H1 (cell line): ENCODE measurements at regions not wholly inside any gene's neighbourhood (a gene's known extent, or its start where the extent isn't known, plus 50 kb on each side); places are given as distances from the start of the nearest gene placed in this dataset.

ENCODE experiments used
- CTCF ChIA-PET: fragments of 300-600 bp; sonication (Branson Sonifier 250); formaldehyde crosslinking; loops from one replicate; lab custom pipeline; 2021; ENCODE audit not compliant: partially characterized antibody; lab: Charles Lee
- POLR2A ChIA-PET: fragments of 300-600 bp; sonication (Branson Sonifier 250); formaldehyde crosslinking; loops from one replicate; lab custom pipeline; 2021; ENCODE audit warnings: inconsistent platforms; ENCODE audit not compliant: partially characterized antibody; lab: Charles Lee
- DNase-seq, 2 experiments: peaks; one replicate each; pipeline versions ENCODE4 v3.0.0 to v3.0.0-alpha.2; 2010 to 2022; ENCODE audit warnings: low spot score in 2 of 2, low read depth in 1 of 2, mixed read lengths in 1 of 2
- FAIRE-seq: peaks from 2 replicates; lab custom pipeline; 2011; peaks lifted over from hg19 to GRCh38; lab: Jason Lieb, UNC
- H2AFZ ChIP-seq: 2 replicates; pipeline ENCODE4 v1.8.1; 2012; ENCODE audit warnings: low read length, inconsistent platforms
- H2AK5ac ChIP-seq: 2 replicates; pipeline ENCODE4 v1.6.1; 2013; ENCODE audit warnings: low read depth, low read length
- H2BK120ac ChIP-seq: replicated peaks from 2 replicates; pipeline ENCODE3; 2013; ENCODE audit warnings: low read depth, low read length, inconsistent platforms
- H2BK12ac ChIP-seq: 2 replicates; pipeline ENCODE4 v1.6.1; 2013; ENCODE audit warnings: low read depth, low read length
- H2BK15ac ChIP-seq: 2 replicates; pipeline ENCODE4 v1.6.1; 2013; ENCODE audit warnings: low read length
- H2BK20ac ChIP-seq: 2 replicates; pipeline ENCODE4 v1.6.1; 2013; ENCODE audit warnings: low read length
- H2BK5ac ChIP-seq: 2 replicates; pipeline ENCODE4 v1.6.1; 2013; ENCODE audit warnings: low read depth, low read length
- H3K14ac ChIP-seq: 2 replicates; pipeline ENCODE4 v1.6.1; 2013; ENCODE audit warnings: inconsistent platforms; ENCODE audit not compliant: insufficient read length
- H3K18ac ChIP-seq: 2 replicates; pipeline ENCODE4 v1.6.1; 2013; ENCODE audit warnings: low read length; ENCODE audit errors: extremely low read depth
- H3K23ac ChIP-seq: 2 replicates; pipeline ENCODE4 v1.6.1; 2013; ENCODE audit warnings: inconsistent platforms; ENCODE audit not compliant: insufficient read length
- H3K23me2 ChIP-seq: 2 replicates; pipeline ENCODE4 v1.6.1; 2013; ENCODE audit warnings: low read depth, low read length
- H3K27ac ChIP-seq: 2 replicates; pipeline ENCODE4 v1.6.1; 2011; ENCODE audit warnings: low read depth, low read length, inconsistent platforms
- H3K27me3 ChIP-seq, 4 experiments: replicated peaks in 1 of 4; 1 replicate in 1 of 4; 2 replicates in 3 of 4; pipeline versions ENCODE4 v1.6.1 to v1.8.1; 2011 to 2013; ENCODE audit warnings: low read length in 3 of 4, mild to moderate bottlenecking in 3 of 4, inconsistent platforms in 2 of 4, mixed read lengths in 2 of 4, moderate library complexity in 1 of 4; ENCODE audit not compliant: control insufficient read depth in 3 of 4, insufficient read depth in 3 of 4; ENCODE audit errors: extremely low read depth in 1 of 4
- H3K36me3 ChIP-seq, 4 experiments: 2 replicates each; pipeline versions ENCODE4 v1.6.1 to v1.8.1; 2011 to 2013; ENCODE audit warnings: mild to moderate bottlenecking in 4 of 4, low read length in 3 of 4, moderate library complexity in 2 of 4, control low read depth in 1 of 4, inconsistent platforms in 1 of 4; ENCODE audit not compliant: insufficient read depth in 4 of 4, control insufficient read depth in 2 of 4
- H3K4ac ChIP-seq: replicated peaks from 2 replicates; pipeline ENCODE3; 2013; ENCODE audit warnings: low read length, low read depth, mixed read lengths, inconsistent platforms; ENCODE audit not compliant: insufficient read length
- H3K4me1 ChIP-seq, 4 experiments: replicated peaks in 1 of 4; 1 replicate in 1 of 4; 2 replicates in 3 of 4; pipeline versions ENCODE4 v1.6.1 to v1.8.1; 2011 to 2013; ENCODE audit warnings: low read length in 3 of 4, inconsistent platforms in 2 of 4, mixed read lengths in 1 of 4; ENCODE audit not compliant: insufficient read depth in 4 of 4, control insufficient read depth in 3 of 4
- H3K4me2 ChIP-seq, 2 experiments: 2 replicates each; pipeline versions ENCODE4 v1.6.1 to v1.8.1; 2011 to 2013; ENCODE audit warnings: low read depth in 2 of 2, low read length in 2 of 2, control low read depth in 1 of 2, inconsistent platforms in 1 of 2, mild to moderate bottlenecking in 1 of 2; ENCODE audit not compliant: insufficient read depth in 1 of 2
- H3K4me3 ChIP-seq, 4 experiments: fragments of 200-600, 300-600 bp in 1 of 4; sonication (generic), shearing (Covaris generic), sonication (Bioruptor Twin) in 1 of 4; 2 replicates each; pipeline versions ENCODE4 v1.5.1 to v1.8.1; 2011 to 2016; ENCODE audit warnings: low read length in 4 of 4, low read depth in 3 of 4, control low read depth in 2 of 4, inconsistent platforms in 2 of 4, mild to moderate bottlenecking in 2 of 4, mixed read lengths in 1 of 4, moderate library complexity in 1 of 4; ENCODE audit not compliant: insufficient read depth in 2 of 4; ENCODE audit errors: extremely low read depth in 1 of 4
- H3K56ac ChIP-seq: replicated peaks from 2 replicates; pipeline ENCODE3; 2013; ENCODE audit warnings: low read depth, mild to moderate bottlenecking, mixed read lengths, low read length, inconsistent platforms; ENCODE audit not compliant: insufficient read length
- H3K79me1 ChIP-seq: 2 replicates; pipeline ENCODE4 v1.6.1; 2013; ENCODE audit warnings: low read depth, low read length, control low read depth
- H3K79me2 ChIP-seq, 2 experiments: 2 replicates each; pipeline versions ENCODE4 v1.6.1 to v1.8.1; 2012 to 2013; ENCODE audit warnings: low read length in 2 of 2, mild to moderate bottlenecking in 2 of 2, inconsistent platforms in 1 of 2; ENCODE audit not compliant: insufficient read depth in 2 of 2, control insufficient read depth in 1 of 2
- H3K9ac ChIP-seq, 4 experiments: replicated peaks in 1 of 4; 1 replicate in 1 of 4; 2 replicates in 3 of 4; pipeline versions ENCODE4 v1.6.1 to v1.8.1; 2011 to 2013; ENCODE audit warnings: low read depth in 3 of 4, low read length in 3 of 4, control low read depth in 2 of 4, mild to moderate bottlenecking in 2 of 4, moderate library complexity in 2 of 4, inconsistent platforms in 1 of 4; ENCODE audit errors: extremely low read depth in 1 of 4
- H3K9me3 ChIP-seq, 2 experiments: 2 replicates each; pipeline versions ENCODE4 v1.6.1 to v1.8.1; 2012 to 2013; ENCODE audit warnings: mild to moderate bottlenecking in 2 of 2, moderate library complexity in 2 of 2, control low read depth in 1 of 2, inconsistent platforms in 1 of 2, low read depth in 1 of 2, low read length in 1 of 2, mixed read lengths in 1 of 2; ENCODE audit not compliant: insufficient read depth in 2 of 2
- H4K20me1 ChIP-seq, 2 experiments: replicated peaks in 1 of 2; 2 replicates each; pipeline versions ENCODE3 to v1.8.1; 2011 to 2013; ENCODE audit warnings: inconsistent platforms in 2 of 2, low read length in 2 of 2, mild to moderate bottlenecking in 1 of 2; ENCODE audit not compliant: insufficient read depth in 2 of 2, control insufficient read depth in 1 of 2
- H4K5ac ChIP-seq: 2 replicates; pipeline ENCODE4 v1.6.1; 2013; ENCODE audit warnings: low read length, low read depth, mixed read lengths, inconsistent platforms; ENCODE audit not compliant: insufficient read length
- H4K8ac ChIP-seq: 2 replicates; pipeline ENCODE4 v1.8.0; 2013; ENCODE audit warnings: mild to moderate bottlenecking, moderate library complexity, low read length, inconsistent platforms; ENCODE audit not compliant: insufficient read depth; ENCODE audit errors: extremely low read depth
- H4K91ac ChIP-seq: replicated peaks from 2 replicates; pipeline ENCODE3; 2013; ENCODE audit warnings: low read length, mixed read lengths, inconsistent platforms; ENCODE audit not compliant: insufficient read length
- ASH2L ChIP-seq: fragments of 200-600, 300-600 bp; sonication (generic); IDR thresholded peaks from one replicate; pipeline ENCODE4 v1.7.1; 2017; ENCODE audit warnings: low read length
- ATF3 ChIP-seq: IDR thresholded peaks from 2 replicates; pipeline ENCODE4 v1.6.1; 2011; ENCODE audit warnings: low read depth, mild to moderate bottlenecking, low read length; ENCODE audit not compliant: insufficient read depth
- CBX8 ChIP-seq: fragments of 300-800, 300-1000 bp; sonication (generic); IDR thresholded peaks from 2 replicates; pipeline ENCODE4 v1.7.1; 2016; ENCODE audit warnings: low read depth, low read length, borderline replicate concordance
- CEBPB ChIP-seq: IDR thresholded peaks from 2 replicates; pipeline ENCODE4 v1.6.1; 2012; ENCODE audit warnings: low read depth, low read length
- CHD2 ChIP-seq: IDR thresholded peaks from 2 replicates; pipeline ENCODE4 v1.6.1; 2012; ENCODE audit warnings: low read length, improper control_type of control experiment
- KDM4A ChIP-seq: IDR thresholded peaks from one replicate; pipeline ENCODE4 v1.7.1; 2012; ENCODE audit warnings: low read depth, mild to moderate bottlenecking, moderate library complexity, low read length, inconsistent platforms; ENCODE audit not compliant: severe bottlenecking
- KDM5A ChIP-seq: fragments of 200-600 bp; IDR thresholded peaks from 2 replicates; pipeline ENCODE4 v1.7.1; 2012; ENCODE audit warnings: mild to moderate bottlenecking, low read length, inconsistent platforms, mixed read lengths
- POU5F1 ChIP-seq: IDR thresholded peaks from 2 replicates; pipeline ENCODE4 v1.6.1; 2011; ENCODE audit warnings: low read depth, mild to moderate bottlenecking, low read length, moderate library complexity
- SIRT6 ChIP-seq: IDR thresholded peaks from one replicate; pipeline ENCODE4 v1.7.1; 2012; ENCODE audit warnings: low read length, inconsistent platforms
- SP4 ChIP-seq: IDR thresholded peaks from 2 replicates; pipeline ENCODE4 v1.6.1; 2012; ENCODE audit warnings: low read length, inconsistent platforms
- SRF ChIP-seq: IDR thresholded peaks from 2 replicates; pipeline ENCODE4 v1.6.1; 2011; ENCODE audit warnings: mild to moderate bottlenecking, low read depth, low read length, moderate library complexity
- SUZ12 ChIP-seq: fragments of 200-600 bp; sonication (generic); IDR thresholded peaks from 2 replicates; pipeline ENCODE4 v1.6.1; 2012; ENCODE audit warnings: mild to moderate bottlenecking, inconsistent platforms, low read length, moderate library complexity, mixed read lengths
- WGBS, 2 experiments: shearing (Covaris generic) in 1 of 2; methylation state at CpG; one replicate each; pipeline versions ENCODE4 v1.1.6 to v1.1.7; 2013 to 2015; ENCODE audit warnings: low lambda C conversion rate in 2 of 2, mixed read lengths in 2 of 2, inconsistent platforms in 1 of 2, low coverage in 1 of 2, missing lambda C conversion rate in 1 of 2; ENCODE audit not compliant: insufficient replicate concordance in 2 of 2, insufficient coverage in 1 of 2, insufficient read length in 1 of 2; ENCODE audit errors: extremely low coverage in 1 of 2, missing lambda C conversion rate in 1 of 2; 5-methylcytosine and 5-hydroxymethylcytosine counted together
- TF ChIP-seq, protein P1 (sequence below): IDR thresholded peaks from 2 replicates; pipeline ENCODE4 v1.6.1; 2012; ENCODE audit warnings: inconsistent platforms
- TF ChIP-seq, protein P2 (sequence below): IDR thresholded peaks from 2 replicates; pipeline ENCODE4 v1.6.1; 2011; ENCODE audit warnings: low read length, improper control_type of control experiment

DNA sequence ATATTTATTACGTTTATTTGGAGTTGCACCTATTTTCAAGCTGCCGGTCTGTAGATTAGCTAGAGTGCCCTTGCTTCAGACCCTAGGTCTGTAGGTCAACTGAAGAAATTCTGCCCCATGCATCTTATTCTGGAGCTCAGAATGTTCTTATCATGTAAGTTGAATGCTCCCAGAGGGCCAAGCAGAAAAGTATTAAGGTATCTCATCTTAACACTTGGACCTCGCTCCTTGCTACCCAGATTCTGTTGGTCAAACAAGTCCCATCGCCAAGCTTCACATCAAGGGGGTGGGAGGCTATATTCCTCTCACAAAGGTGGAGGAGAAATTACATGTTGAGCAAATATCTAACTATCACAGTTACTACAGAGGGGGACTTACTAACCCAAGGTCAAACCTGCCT lies 187.7 kb downstream of the C1orf94 start:
- FAIRE-seq (no peak), DNase-seq (no peak)
- Histone ChIP-seq H3K9me3 (peaks cover 0 to 4% of the 10 kb centered on the region in 2 experiments; a peak in 1 of 4 replicates), H4K5ac (no peak overlapping the region), H3K79me2 (no peaks in the 10 kb centered on the region), H3K4me1 (no peaks in the 10 kb centered on the region), H3K56ac (no peak overlapping the region), H2AK5ac (no peak overlapping the region), H2BK20ac (no peak overlapping the region), H4K8ac (no peak overlapping the region), H3K9ac (no peak overlapping the region), H3K4me3 (no peak overlapping the region), H2BK120ac (no peak overlapping the region), H3K27me3 (no peaks in the 10 kb centered on the region; a peak in 1 of 7 replicates), H3K27ac (no peak overlapping the region), H4K91ac (no peak overlapping the region), H2BK12ac (no peak overlapping the region), H4K20me1 (no peaks in the 10 kb centered on the region), H3K18ac (no peak overlapping the region), H2AFZ (no peak overlapping the region), H3K4ac (no peak overlapping the region), H2BK5ac (no peak overlapping the region), H3K79me1 (no peaks in the 10 kb centered on the region), H3K14ac (no peak overlapping the region), H3K36me3 (no peaks in the 10 kb centered on the region), H3K23me2 (no peaks in the 10 kb centered on the region), H3K4me2 (no peak overlapping the region), H3K23ac (no peak overlapping the region), H2BK15ac (no peak overlapping the region)
- 92% methylated on average over 4 of the region's 4 CpGs; no CpG with 5 or more reads in 1 of the 2 experiments for WGBS, 2 experiments
- CTCF ChIA-PET: interaction anchor here (0.7 to 1.8 kb wide), 5 partner anchors 9 to 378 kb away, joined by 3 to 5 read pairs (median 4); no protein-coding TSS in a partner anchor
- POLR2A ChIA-PET: no interaction called here
- TF ChIP-seq KDM5A (no peak), CHD2 (no peak), ATF3 (no peak), SP4 (no peak), SUZ12 (no peak), KDM4A (no peak), SIRT6 (no peak), CEBPB (no peak), ASH2L (no peak), SRF (no peak), POU5F1 (no peak), CBX8 (no peak)
- TF ChIP-seq, protein P1, sequence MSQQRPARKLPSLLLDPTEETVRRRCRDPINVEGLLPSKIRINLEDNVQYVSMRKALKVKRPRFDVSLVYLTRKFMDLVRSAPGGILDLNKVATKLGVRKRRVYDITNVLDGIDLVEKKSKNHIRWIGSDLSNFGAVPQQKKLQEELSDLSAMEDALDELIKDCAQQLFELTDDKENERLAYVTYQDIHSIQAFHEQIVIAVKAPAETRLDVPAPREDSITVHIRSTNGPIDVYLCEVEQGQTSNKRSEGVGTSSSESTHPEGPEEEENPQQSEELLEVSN: no peak
- TF ChIP-seq, protein P2, sequence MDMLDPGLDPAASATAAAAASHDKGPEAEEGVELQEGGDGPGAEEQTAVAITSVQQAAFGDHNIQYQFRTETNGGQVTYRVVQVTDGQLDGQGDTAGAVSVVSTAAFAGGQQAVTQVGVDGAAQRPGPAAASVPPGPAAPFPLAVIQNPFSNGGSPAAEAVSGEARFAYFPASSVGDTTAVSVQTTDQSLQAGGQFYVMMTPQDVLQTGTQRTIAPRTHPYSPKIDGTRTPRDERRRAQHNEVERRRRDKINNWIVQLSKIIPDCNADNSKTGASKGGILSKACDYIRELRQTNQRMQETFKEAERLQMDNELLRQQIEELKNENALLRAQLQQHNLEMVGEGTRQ: no peak
